Neural progenitor cell (in vitro differentiated cells): ENCODE measurements at regions not wholly inside any gene's neighbourhood (a gene's known extent, or its start where the extent isn't known, plus 50 kb on each side); places are given as distances from the start of the nearest gene placed in this dataset.

ENCODE experiments used
- EZH2 ChIP-seq: fragments of 200-600 bp; sonication (generic); IDR thresholded peaks from 2 replicates; pipeline ENCODE4 v1.6.1; 2017; ENCODE audit warnings: antibody characterized with exemption, mild to moderate bottlenecking, moderate library complexity
- EZH2phosphoT487 ChIP-seq: fragments of 200-600 bp; sonication (generic); IDR thresholded peaks from 2 replicates; pipeline ENCODE4 v1.6.1; 2017; ENCODE audit warnings: antibody characterized with exemption
- TF ChIP-seq, protein P1 (sequence below): fragments of 200-600 bp; sonication (generic); IDR thresholded peaks from 2 replicates; pipeline ENCODE4 v1.5.1; 2017; ENCODE audit warnings: antibody characterized with exemption, mild to moderate bottlenecking

- no peak for TF ChIP-seq EZH2
- TF ChIP-seq, protein P1, sequence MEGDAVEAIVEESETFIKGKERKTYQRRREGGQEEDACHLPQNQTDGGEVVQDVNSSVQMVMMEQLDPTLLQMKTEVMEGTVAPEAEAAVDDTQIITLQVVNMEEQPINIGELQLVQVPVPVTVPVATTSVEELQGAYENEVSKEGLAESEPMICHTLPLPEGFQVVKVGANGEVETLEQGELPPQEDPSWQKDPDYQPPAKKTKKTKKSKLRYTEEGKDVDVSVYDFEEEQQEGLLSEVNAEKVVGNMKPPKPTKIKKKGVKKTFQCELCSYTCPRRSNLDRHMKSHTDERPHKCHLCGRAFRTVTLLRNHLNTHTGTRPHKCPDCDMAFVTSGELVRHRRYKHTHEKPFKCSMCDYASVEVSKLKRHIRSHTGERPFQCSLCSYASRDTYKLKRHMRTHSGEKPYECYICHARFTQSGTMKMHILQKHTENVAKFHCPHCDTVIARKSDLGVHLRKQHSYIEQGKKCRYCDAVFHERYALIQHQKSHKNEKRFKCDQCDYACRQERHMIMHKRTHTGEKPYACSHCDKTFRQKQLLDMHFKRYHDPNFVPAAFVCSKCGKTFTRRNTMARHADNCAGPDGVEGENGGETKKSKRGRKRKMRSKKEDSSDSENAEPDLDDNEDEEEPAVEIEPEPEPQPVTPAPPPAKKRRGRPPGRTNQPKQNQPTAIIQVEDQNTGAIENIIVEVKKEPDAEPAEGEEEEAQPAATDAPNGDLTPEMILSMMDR: no peak
- TF ChIP-seq EZH2phosphoT487: no peak
Measured at GRCh38 chr7:85471740-85472139, 284.9 kb upstream of the SEMA3D start.
